ENCODE measurements at regions not wholly inside any gene's neighbourhood (a gene's known extent, or its start where the extent isn't known, plus 50 kb on each side); places are given as distances from the start of the nearest gene placed in this dataset.

DNA sequence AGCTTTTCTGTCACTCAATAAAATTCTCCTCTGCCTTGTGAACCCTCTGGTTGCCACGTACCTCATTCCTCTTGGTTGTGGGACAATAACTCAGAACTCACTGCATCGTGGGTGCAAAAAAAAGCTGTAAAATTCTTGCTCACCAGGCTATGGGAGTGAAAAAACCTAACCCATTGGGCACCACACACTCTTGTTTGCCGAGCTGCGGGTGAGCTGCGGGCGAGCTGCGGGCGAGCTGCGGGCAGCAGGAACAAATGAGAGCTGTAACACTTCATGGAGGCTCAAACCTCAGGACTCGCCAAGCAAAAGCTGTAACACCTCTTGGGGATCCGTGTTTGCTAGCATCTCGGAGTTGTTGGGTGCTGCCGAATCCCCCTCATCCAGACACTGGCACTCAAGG is 641.3 kb upstream of the CHRM3 start:
- Histone ChIP-seq H3K4me3 (ENCODE audit: low read depth in 1 of 3, low read length in 3 of 3) (no peak overlapping the region), H3K9ac (ENCODE audit: low read depth in 1 of 2, low read length in 2 of 2) (no peak overlapping the region), H3K36me3 (ENCODE audit: control insufficient read depth in 4 of 4, insufficient read depth in 3 of 4, low read depth in 1 of 4, low read length in 3 of 4) (no peaks in the 10 kb centered on the region), H3K9me3 (ENCODE audit: control insufficient read depth in 4 of 4, low read length in 3 of 4) (peaks cover 2 to 12% (median 6%) of the 10 kb centered on the region in 4 donors), H3K27ac (ENCODE audit: low read depth in 1 of 2, low read length in 2 of 2) (no peak overlapping the region), H3K4me1 (ENCODE audit: control insufficient read depth in 4 of 4, insufficient read depth in 4 of 4, low read length in 3 of 4) (no peaks in the 10 kb centered on the region), H3K27me3 (ENCODE audit: control insufficient read depth in 4 of 4, insufficient read depth in 4 of 4, low read length in 3 of 4) (no peaks in the 10 kb centered on the region)
- WGBS, result 80% methylated on average over 13 of the region's 13 CpGs
- DNase-seq (ENCODE audit: low spot score), result no peak
- TF ChIP-seq, protein P1, sequence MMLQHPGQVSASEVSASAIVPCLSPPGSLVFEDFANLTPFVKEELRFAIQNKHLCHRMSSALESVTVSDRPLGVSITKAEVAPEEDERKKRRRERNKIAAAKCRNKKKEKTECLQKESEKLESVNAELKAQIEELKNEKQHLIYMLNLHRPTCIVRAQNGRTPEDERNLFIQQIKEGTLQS (IDR thresholded peaks at IDR 0.05), result no peak
- TF ChIP-seq HNF4G (IDR thresholded peaks at IDR 0.05), result no peak
- TF ChIP-seq JUND (IDR thresholded peaks at IDR 0.05), result no peak
- TF ChIP-seq TAF1 (conservative IDR thresholded peaks at IDR 0.05), result no peak
- no peak for TF ChIP-seq YY1 (IDR thresholded peaks at IDR 0.05)

DNA sequence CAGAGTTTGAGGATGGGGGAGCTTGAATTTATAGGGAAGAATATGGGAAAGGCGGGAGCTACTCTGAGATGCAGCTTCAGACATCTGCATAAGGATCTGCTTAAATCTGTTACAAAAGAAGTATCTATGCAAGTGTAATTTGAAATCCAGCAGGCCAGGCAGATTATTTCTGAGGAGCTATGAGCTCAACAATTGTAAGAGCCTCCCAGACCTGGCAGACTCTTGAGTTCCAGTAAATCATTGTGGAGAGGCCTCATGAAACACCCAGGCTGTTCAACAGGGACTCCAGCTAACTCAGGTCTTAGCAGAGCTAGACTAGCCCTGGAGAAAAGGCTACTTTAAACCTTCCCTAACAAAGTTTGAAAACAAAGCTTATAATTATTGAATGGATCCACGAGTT is 647.5 kb upstream of the CHRM3 start:
- DNase-seq (ENCODE audit: low spot score), result no peak
- H3K9me3 ChIP-seq (ENCODE audit: control insufficient read depth in 4 of 4, low read length in 3 of 4), result no peaks in the 10 kb centered on the region
- TF ChIP-seq EGR1 (IDR thresholded peaks at IDR 0.05; ENCODE audit: low read depth in 2 of 2) (no peak), FOXA1 (IDR thresholded peaks at IDR 0.05) (no peak), RXRA (IDR thresholded peaks at IDR 0.05) (no peak), TAF1 (conservative IDR thresholded peaks at IDR 0.05) (no peak), NR2F2 (IDR thresholded peaks at IDR 0.05) (no peak), ZBTB33 (IDR thresholded peaks at IDR 0.05) (no peak), GABPA (IDR thresholded peaks at IDR 0.05 in 1 of 2, conservative IDR thresholded peaks at IDR 0.05 in 1 of 2) (no peak), RAD21 (IDR thresholded peaks at IDR 0.05) (no peak), SP1 (IDR thresholded peaks at IDR 0.05) (no peak), FOXA2 (IDR thresholded peaks at IDR 0.05) (no peak)
- TF ChIP-seq, protein P1 (IDR thresholded peaks at IDR 0.05), result no peak
- TF ChIP-seq, protein P2, sequence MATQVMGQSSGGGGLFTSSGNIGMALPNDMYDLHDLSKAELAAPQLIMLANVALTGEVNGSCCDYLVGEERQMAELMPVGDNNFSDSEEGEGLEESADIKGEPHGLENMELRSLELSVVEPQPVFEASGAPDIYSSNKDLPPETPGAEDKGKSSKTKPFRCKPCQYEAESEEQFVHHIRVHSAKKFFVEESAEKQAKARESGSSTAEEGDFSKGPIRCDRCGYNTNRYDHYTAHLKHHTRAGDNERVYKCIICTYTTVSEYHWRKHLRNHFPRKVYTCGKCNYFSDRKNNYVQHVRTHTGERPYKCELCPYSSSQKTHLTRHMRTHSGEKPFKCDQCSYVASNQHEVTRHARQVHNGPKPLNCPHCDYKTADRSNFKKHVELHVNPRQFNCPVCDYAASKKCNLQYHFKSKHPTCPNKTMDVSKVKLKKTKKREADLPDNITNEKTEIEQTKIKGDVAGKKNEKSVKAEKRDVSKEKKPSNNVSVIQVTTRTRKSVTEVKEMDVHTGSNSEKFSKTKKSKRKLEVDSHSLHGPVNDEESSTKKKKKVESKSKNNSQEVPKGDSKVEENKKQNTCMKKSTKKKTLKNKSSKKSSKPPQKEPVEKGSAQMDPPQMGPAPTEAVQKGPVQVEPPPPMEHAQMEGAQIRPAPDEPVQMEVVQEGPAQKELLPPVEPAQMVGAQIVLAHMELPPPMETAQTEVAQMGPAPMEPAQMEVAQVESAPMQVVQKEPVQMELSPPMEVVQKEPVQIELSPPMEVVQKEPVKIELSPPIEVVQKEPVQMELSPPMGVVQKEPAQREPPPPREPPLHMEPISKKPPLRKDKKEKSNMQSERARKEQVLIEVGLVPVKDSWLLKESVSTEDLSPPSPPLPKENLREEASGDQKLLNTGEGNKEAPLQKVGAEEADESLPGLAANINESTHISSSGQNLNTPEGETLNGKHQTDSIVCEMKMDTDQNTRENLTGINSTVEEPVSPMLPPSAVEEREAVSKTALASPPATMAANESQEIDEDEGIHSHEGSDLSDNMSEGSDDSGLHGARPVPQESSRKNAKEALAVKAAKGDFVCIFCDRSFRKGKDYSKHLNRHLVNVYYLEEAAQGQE (IDR thresholded peaks at IDR 0.05), result no peak
- no peaks in the 10 kb centered on the region for H3K4me1 ChIP-seq (ENCODE audit: control insufficient read depth in 4 of 4, insufficient read depth in 4 of 4, low read length in 3 of 4)
- no peak overlapping the region for H3K4me3 ChIP-seq (ENCODE audit: low read depth in 1 of 3, low read length in 3 of 3)
- no peak overlapping the region for H3K27ac ChIP-seq (ENCODE audit: low read depth in 1 of 2, low read length in 2 of 2)
- no peak overlapping the region for H3K9ac ChIP-seq (ENCODE audit: low read depth in 1 of 2, low read length in 2 of 2)
- WGBS, result 30% methylated on average over 2 of the region's 2 CpGs
- no peaks in the 10 kb centered on the region for H3K36me3 ChIP-seq (ENCODE audit: control insufficient read depth in 4 of 4, insufficient read depth in 3 of 4, low read depth in 1 of 4, low read length in 3 of 4)
- H3K27me3 ChIP-seq (ENCODE audit: control insufficient read depth in 4 of 4, insufficient read depth in 4 of 4, low read length in 3 of 4), result no peaks in the 10 kb centered on the region
